Smooth muscle cell (in vitro differentiated cells): ENCODE measurements at regions not wholly inside any gene's neighbourhood (a gene's known extent, or its start where the extent isn't known, plus 50 kb on each side); places are given as distances from the start of the nearest gene placed in this dataset.

Experiments
- DNase-seq: peaks from one replicate; lab custom pipeline; 2025; ENCODE audit not compliant: unreplicated experiment; lab: John Stamatoyannopoulos, UW
- H2AFZ ChIP-seq: fragments of 200-600 bp; sonication (generic); 2 replicates; pipeline ENCODE4 v1.6.0; 2016; ENCODE audit warnings: antibody characterized with exemption, low read depth, mild to moderate bottlenecking
- H3F3A ChIP-seq: fragments of 200-600 bp; sonication (generic); 2 replicates; pipeline ENCODE4 v1.6.0; 2017; ENCODE audit warnings: antibody characterized with exemption, low read depth
- H3K27ac ChIP-seq: fragments of 200-600 bp; sonication (generic); 2 replicates; pipeline ENCODE4 v1.5.1; 2016; ENCODE audit warnings: low read depth, mild to moderate bottlenecking
- H3K27me3 ChIP-seq: fragments of 200-600 bp; sonication (generic); 2 replicates; pipeline ENCODE4 v1.6.1; 2016; ENCODE audit warnings: low read depth, mild to moderate bottlenecking
- H3K36me3 ChIP-seq: fragments of 200-600 bp; sonication (generic); 2 replicates; pipeline ENCODE4 v1.5.1; 2016; ENCODE audit warnings: low read depth
- H3K4me1 ChIP-seq: fragments of 200-600 bp; sonication (generic); 2 replicates; pipeline ENCODE4 v1.5.1; 2016; ENCODE audit warnings: low read depth
- H3K4me2 ChIP-seq: fragments of 200-600 bp; sonication (generic); 2 replicates; pipeline ENCODE4 v1.6.0; 2016; ENCODE audit warnings: mild to moderate bottlenecking
- H3K4me3 ChIP-seq: fragments of 200-600 bp; sonication (generic); 2 replicates; pipeline ENCODE4 v1.5.1; 2016; ENCODE audit warnings: mild to moderate bottlenecking
- H3K79me2 ChIP-seq: fragments of 200-600 bp; sonication (generic); 2 replicates; pipeline ENCODE4 v1.6.0; 2016; ENCODE audit warnings: low read depth, mild to moderate bottlenecking
- H3K9ac ChIP-seq: fragments of 200-600 bp; sonication (generic); 2 replicates; pipeline ENCODE4 v1.6.0; 2016; ENCODE audit warnings: low read depth
- H3K9me3 ChIP-seq: fragments of 200-600 bp; sonication (generic); replicated peaks from 2 replicates; pipeline ENCODE4 v1.5.1; 2016; ENCODE audit warnings: low read depth
- H4K20me1 ChIP-seq: fragments of 200-600 bp; sonication (generic); 2 replicates; pipeline ENCODE4 v1.6.0; 2016; ENCODE audit warnings: low read depth
- CTCF ChIP-seq: fragments of 200-600 bp; sonication (generic); IDR thresholded peaks from 2 replicates; pipeline ENCODE4 v1.5.1; 2017; ENCODE audit warnings: borderline replicate concordance, mild to moderate bottlenecking, antibody characterized with exemption; ENCODE audit not compliant: insufficient read depth, poor library complexity, severe bottlenecking
- WGBS: methylation state at CpG from one replicate; pipeline ENCODE4 v1.1.7; 2016; ENCODE audit warnings: low lambda C conversion rate; 5-methylcytosine and 5-hydroxymethylcytosine counted together

GRCh38 chr4:3667258-3667657, 98.9 kb upstream of the ADRA2C start:
- 80% methylated on average over 7 of the region's 7 CpGs for WGBS
- no peak for DNase-seq
- Histone ChIP-seq H3K27ac (no peak overlapping the region), H3K9ac (no peak overlapping the region), H3K4me1 (no peaks in the 10 kb centered on the region), H3K27me3 (no peaks in the 10 kb centered on the region), H3K4me3 (no peak overlapping the region), H3F3A (no peaks in the 10 kb centered on the region), H2AFZ (no peak overlapping the region), H4K20me1 (no peaks in the 10 kb centered on the region), H3K36me3 (no peaks in the 10 kb centered on the region), H3K79me2 (no peaks in the 10 kb centered on the region), H3K9me3 (peaks cover 5% of the 10 kb centered on the region), H3K4me2 (no peak overlapping the region)
- TF ChIP-seq CTCF: no peak

GRCh38 chr4:3666263-3666662, 99.9 kb upstream of the ADRA2C start:
- WGBS: 93% methylated on average over 6 of the region's 6 CpGs
- DNase-seq: no peak
- Histone ChIP-seq H3K4me2 (no peak overlapping the region), H3F3A (no peaks in the 10 kb centered on the region), H2AFZ (no peak overlapping the region), H3K27ac (no peak overlapping the region), H3K9me3 (peaks cover 5% of the 10 kb centered on the region), H3K4me1 (no peaks in the 10 kb centered on the region), H3K9ac (no peak overlapping the region), H3K79me2 (no peaks in the 10 kb centered on the region), H3K36me3 (no peaks in the 10 kb centered on the region), H3K4me3 (no peak overlapping the region), H3K27me3 (no peaks in the 10 kb centered on the region), H4K20me1 (no peaks in the 10 kb centered on the region)
- TF ChIP-seq CTCF: no peak

GRCh38 chr4:3665360-3665891, 100.8 kb upstream of the ADRA2C start:
- peaks cover 5% of the 10 kb centered on the region for H3K9me3 ChIP-seq
- no peak overlapping the region for H3K4me3 ChIP-seq
- H3K79me2 ChIP-seq: no peaks in the 10 kb centered on the region
- no peaks in the 10 kb centered on the region for H4K20me1 ChIP-seq
- no peak overlapping the region for H3K4me2 ChIP-seq
- DNase-seq: no peak
- no peaks in the 10 kb centered on the region for H3F3A ChIP-seq
- no peak for TF ChIP-seq CTCF
- no peak overlapping the region for H3K9ac ChIP-seq
- no peak overlapping the region for H3K27ac ChIP-seq
- no peak overlapping the region for H2AFZ ChIP-seq
- H3K36me3 ChIP-seq: no peaks in the 10 kb centered on the region
- no peaks in the 10 kb centered on the region for H3K27me3 ChIP-seq
- H3K4me1 ChIP-seq: peaks cover 2% of the 10 kb centered on the region
- 100% methylated on average over 1 of the region's 1 CpG for WGBS

GRCh38 chr4:3663791-3664190, 102.4 kb upstream of the ADRA2C start:
- TF ChIP-seq CTCF: no peak
- peaks cover 8% of the 10 kb centered on the region for H3K4me1 ChIP-seq
- DNase-seq: no peak
- no peaks in the 10 kb centered on the region for H3F3A ChIP-seq
- H3K27ac ChIP-seq: no peak overlapping the region
- no peak overlapping the region for H3K9ac ChIP-seq
- no peaks in the 10 kb centered on the region for H4K20me1 ChIP-seq
- H3K36me3 ChIP-seq: no peaks in the 10 kb centered on the region
- H3K79me2 ChIP-seq: no peaks in the 10 kb centered on the region
- peaks cover 6% of the 10 kb centered on the region for H3K27me3 ChIP-seq
- H3K9me3 ChIP-seq: peaks cover 5% of the 10 kb centered on the region
- H3K4me2 ChIP-seq: no peak overlapping the region
- no peak overlapping the region for H3K4me3 ChIP-seq
- H2AFZ ChIP-seq: no peak overlapping the region
- 88% methylated on average over 6 of the region's 6 CpGs for WGBS
